ENCODE measurements at regions not wholly inside any gene's neighbourhood (a gene's known extent, or its start where the extent isn't known, plus 50 kb on each side); places are given as distances from the start of the nearest gene placed in this dataset.

DNA sequence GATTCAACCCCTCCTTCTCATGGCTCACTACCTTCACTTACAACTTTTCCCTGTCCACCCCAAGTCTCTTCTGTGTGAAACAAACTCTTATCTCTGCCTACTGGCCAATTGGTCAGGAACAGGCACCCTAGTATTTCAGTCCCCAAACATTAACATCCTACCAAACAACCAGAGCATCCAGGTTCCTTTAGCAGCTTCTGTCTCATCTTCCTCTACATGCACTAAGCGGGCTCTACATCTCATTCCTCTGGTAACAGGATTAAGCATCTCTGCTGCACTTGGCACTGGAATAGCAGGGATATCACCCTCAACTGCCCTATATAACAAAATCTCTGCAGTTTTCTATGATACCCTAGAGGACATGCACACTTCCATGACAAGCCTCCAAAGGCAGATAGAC is 116.2 kb downstream of the JRKL start:
- no peak overlapping the region for H3K4me3 ChIP-seq (replicated peaks in 1 of 3)
- no peaks in the 10 kb centered on the region for H3K36me3 ChIP-seq
- TF ChIP-seq, protein P1, sequence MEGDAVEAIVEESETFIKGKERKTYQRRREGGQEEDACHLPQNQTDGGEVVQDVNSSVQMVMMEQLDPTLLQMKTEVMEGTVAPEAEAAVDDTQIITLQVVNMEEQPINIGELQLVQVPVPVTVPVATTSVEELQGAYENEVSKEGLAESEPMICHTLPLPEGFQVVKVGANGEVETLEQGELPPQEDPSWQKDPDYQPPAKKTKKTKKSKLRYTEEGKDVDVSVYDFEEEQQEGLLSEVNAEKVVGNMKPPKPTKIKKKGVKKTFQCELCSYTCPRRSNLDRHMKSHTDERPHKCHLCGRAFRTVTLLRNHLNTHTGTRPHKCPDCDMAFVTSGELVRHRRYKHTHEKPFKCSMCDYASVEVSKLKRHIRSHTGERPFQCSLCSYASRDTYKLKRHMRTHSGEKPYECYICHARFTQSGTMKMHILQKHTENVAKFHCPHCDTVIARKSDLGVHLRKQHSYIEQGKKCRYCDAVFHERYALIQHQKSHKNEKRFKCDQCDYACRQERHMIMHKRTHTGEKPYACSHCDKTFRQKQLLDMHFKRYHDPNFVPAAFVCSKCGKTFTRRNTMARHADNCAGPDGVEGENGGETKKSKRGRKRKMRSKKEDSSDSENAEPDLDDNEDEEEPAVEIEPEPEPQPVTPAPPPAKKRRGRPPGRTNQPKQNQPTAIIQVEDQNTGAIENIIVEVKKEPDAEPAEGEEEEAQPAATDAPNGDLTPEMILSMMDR (IDR thresholded peaks at IDR 0.05): no peak
- no peak for TF ChIP-seq POLR2A (IDR thresholded peaks at IDR 0.05)
- DNase-seq: no peak
- H3K4me1 ChIP-seq: no peaks in the 10 kb centered on the region
- H3K27me3 ChIP-seq: no peaks in the 10 kb centered on the region
- intact Hi-C loops (cut with DNase I): no loop called here
- 100% methylated on average over 1 of the region's 1 CpG for WGBS, 2 donors
- no peak overlapping the region for H3K27ac ChIP-seq
- H3K9me3 ChIP-seq: no peaks in the 10 kb centered on the region

GRCh38 chr11:96506953-96507354 is 117.1 kb downstream of the JRKL start:
- H3K4me3 ChIP-seq (replicated peaks in 1 of 3): no peak overlapping the region
- no peak overlapping the region for H3K27ac ChIP-seq
- no peaks in the 10 kb centered on the region for H3K9me3 ChIP-seq
- no peaks in the 10 kb centered on the region for H3K27me3 ChIP-seq
- no peaks in the 10 kb centered on the region for H3K36me3 ChIP-seq
- TF ChIP-seq, protein P1 (IDR thresholded peaks at IDR 0.05): no peak
- no peak for TF ChIP-seq POLR2A (IDR thresholded peaks at IDR 0.05)
- intact Hi-C loops (cut with DNase I): no loop called here
- H3K4me1 ChIP-seq: no peaks in the 10 kb centered on the region
- DNase-seq: no peak
- WGBS, 2 donors: 73 to 84% methylated on average over 8 of the region's 8 CpGs

- no peaks in the 10 kb centered on the region for H3K27me3 ChIP-seq
- no peak for DNase-seq
- intact Hi-C loops (cut with DNase I): no loop called here
- 90 to 94% methylated on average over 2 of the region's 2 CpGs for WGBS, 2 donors
- no peak for TF ChIP-seq POLR2A (IDR thresholded peaks at IDR 0.05)
- TF ChIP-seq, protein P1 (IDR thresholded peaks at IDR 0.05): no peak
- no peaks in the 10 kb centered on the region for H3K9me3 ChIP-seq
- no peaks in the 10 kb centered on the region for H3K4me1 ChIP-seq
- no peak overlapping the region for H3K4me3 ChIP-seq (replicated peaks in 1 of 3)
- no peaks in the 10 kb centered on the region for H3K36me3 ChIP-seq
- no peak overlapping the region for H3K27ac ChIP-seq
These were observed 119.0 kb downstream of the JRKL start for GRCh38 chr11:96508861-96509260.

DNA sequence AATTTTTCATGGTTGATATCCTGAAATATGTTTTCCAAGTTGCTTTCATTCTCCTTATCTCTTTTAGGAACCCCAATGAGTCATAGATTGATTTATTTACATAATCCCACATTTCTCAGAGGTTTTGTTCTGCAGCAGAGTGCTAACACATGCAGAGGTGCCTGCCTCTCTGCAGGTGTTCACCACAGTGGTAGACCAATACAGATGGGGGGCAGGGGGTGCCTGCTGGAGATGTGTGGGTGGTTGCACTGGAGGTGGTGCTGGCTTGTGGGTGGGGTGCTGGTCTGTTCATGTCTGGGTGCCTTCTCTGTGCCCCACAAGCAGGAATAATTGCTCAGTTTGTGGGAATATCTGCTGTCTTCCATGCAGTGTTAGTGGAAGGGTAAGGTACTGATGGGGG is 131.1 kb downstream of the JRKL start:
- no peaks in the 10 kb centered on the region for H3K4me1 ChIP-seq
- H3K27me3 ChIP-seq: no peaks in the 10 kb centered on the region
- no peak for TF ChIP-seq POLR2A (IDR thresholded peaks at IDR 0.05)
- TF ChIP-seq, protein P1 (IDR thresholded peaks at IDR 0.05): no peak
- intact Hi-C loops (cut with DNase I): no loop called here
- no peak overlapping the region for H3K27ac ChIP-seq
- no peaks in the 10 kb centered on the region for H3K36me3 ChIP-seq
- no peak for DNase-seq
- no peaks in the 10 kb centered on the region for H3K9me3 ChIP-seq
- H3K4me3 ChIP-seq (replicated peaks in 1 of 3): no peak overlapping the region

- Histone ChIP-seq H3K27ac (no peak overlapping the region), H3K9me3 (no peaks in the 10 kb centered on the region), H3K27me3 (no peaks in the 10 kb centered on the region), H3K4me3 (replicated peaks in 1 of 3) (no peak overlapping the region), H3K36me3 (no peaks in the 10 kb centered on the region), H3K4me1 (no peaks in the 10 kb centered on the region)
- 77 to 88% methylated on average over 2 of the region's 2 CpGs for WGBS, 2 donors
- no peak for DNase-seq
- TF ChIP-seq POLR2A (IDR thresholded peaks at IDR 0.05): no peak
- TF ChIP-seq, protein P1 (IDR thresholded peaks at IDR 0.05): no peak
- intact Hi-C loops (cut with DNase I): no loop called here
These were observed 133.8 kb downstream of the JRKL start for GRCh38 chr11:96523656-96524055.
